Nephron progenitor cell (in vitro differentiated cells): ENCODE measurements at regions not wholly inside any gene's neighbourhood (a gene's known extent, or its start where the extent isn't known, plus 50 kb on each side); places are given as distances from the start of the nearest gene placed in this dataset.
A peak's percentile ranks its signal among the peaks of the same experiment; 100 is the strongest.

ENCODE experiments used
- DNase-seq: peaks from one replicate; pipeline ENCODE4 v3.0.0; 2021
- H3K27ac Mint-ChIP-seq: 2 replicates; pipeline ENCODE4 v1.8.0; 2021; ENCODE audit warnings: mild to moderate bottlenecking, moderate library complexity, mixed read lengths
- H3K27me3 Mint-ChIP-seq: 2 replicates; pipeline ENCODE4 v1.8.0; 2021; ENCODE audit warnings: mild to moderate bottlenecking, low read depth, mixed read lengths; ENCODE audit not compliant: poor library complexity
- H3K36me3 Mint-ChIP-seq: 2 replicates; pipeline ENCODE4 v1.8.0; 2021; ENCODE audit warnings: low read depth, mixed read lengths
- H3K4me1 Mint-ChIP-seq: 2 replicates; pipeline ENCODE4 v1.8.0; 2021; ENCODE audit warnings: mixed read lengths
- H3K4me3 Mint-ChIP-seq: 2 replicates; pipeline ENCODE4 v1.8.0; 2021; ENCODE audit warnings: mild to moderate bottlenecking, moderate library complexity, mixed read lengths
- H3K9me3 Mint-ChIP-seq: 2 replicates; pipeline ENCODE4 v1.8.0; 2021; ENCODE audit warnings: mild to moderate bottlenecking, moderate library complexity, mixed read lengths
- CTCF ChIP-seq: fragments of 200-600 bp; sonication (generic); IDR thresholded peaks from 2 replicates; pipeline ENCODE4 v1.5.0; 2021; ENCODE audit warnings: antibody characterized with exemption

DNA sequence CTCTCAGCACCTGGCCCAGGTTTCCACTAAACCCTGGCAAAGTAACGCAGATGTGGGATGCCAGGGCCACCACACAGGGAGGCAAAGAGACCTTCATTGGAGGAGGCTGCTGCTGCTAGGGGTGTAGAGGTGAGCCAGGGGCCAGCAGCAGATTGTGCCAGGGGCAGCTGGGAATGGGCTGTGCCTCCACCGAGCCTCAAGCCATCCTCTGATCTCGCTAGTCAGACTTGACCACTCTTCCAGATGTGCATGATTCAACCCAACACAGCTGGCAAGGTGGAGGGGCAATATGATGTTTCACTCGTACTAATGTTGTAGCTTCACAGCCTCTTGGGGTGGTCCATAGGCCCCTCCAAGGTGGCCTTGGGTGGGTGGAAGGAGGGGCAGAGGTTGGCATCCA, 73.0 kb upstream of the MRPS6 start:
- DNase-seq: no peak
- Mint-ChIP-seq H3K4me3 (no peak overlapping the region), H3K36me3 (peaks cover 9% of the 10 kb centered on the region), H3K27me3 (peaks cover 11% of the 10 kb centered on the region), H3K9me3 (peaks cover 25% of the 10 kb centered on the region), H3K4me1 (no peaks in the 10 kb centered on the region), H3K27ac (no peak overlapping the region)
- TF ChIP-seq CTCF: no peak

DNA sequence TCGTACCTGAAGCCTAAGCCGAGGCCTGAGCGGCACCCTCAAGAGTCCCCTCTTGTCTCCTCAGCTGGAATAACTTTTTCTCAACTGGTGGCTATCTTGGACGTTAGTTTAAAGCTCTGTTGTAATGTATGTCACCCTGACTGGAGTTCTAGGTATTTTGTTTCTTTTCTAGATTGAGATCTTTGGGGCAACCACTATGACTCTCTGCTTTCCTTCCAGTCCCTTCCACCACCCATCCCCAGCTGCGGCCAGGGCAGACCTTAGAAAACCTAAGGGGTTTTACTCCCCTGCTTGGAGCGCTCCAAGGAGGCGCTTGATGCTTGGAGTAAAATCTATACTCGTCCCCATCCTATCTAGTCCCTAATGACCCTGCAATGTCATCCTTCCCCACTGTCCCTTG, 74.6 kb upstream of the MRPS6 start:
- Mint-ChIP-seq H3K36me3 (peaks cover 5% of the 10 kb centered on the region), H3K4me3 (no peak overlapping the region), H3K9me3 (peaks cover 32% of the 10 kb centered on the region), H3K27ac (peak overlapping the region; percentile 38), H3K4me1 (peaks cover 5% of the 10 kb centered on the region), H3K27me3 (peaks cover 8% of the 10 kb centered on the region)
- no peak for DNase-seq
- TF ChIP-seq CTCF: no peak

- no peak for DNase-seq
These were observed 75.0 kb upstream of the MRPS6 start for GRCh38 chr21:33998402-33998801.

GRCh38 chr21:33997436-33997835, 75.9 kb upstream of the MRPS6 start:
- Mint-ChIP-seq H3K36me3 (peaks cover 5% of the 10 kb centered on the region), H3K4me1 (peaks cover 9% of the 10 kb centered on the region), H3K4me3 (no peak overlapping the region), H3K9me3 (peaks cover 33% of the 10 kb centered on the region), H3K27ac (no peak overlapping the region), H3K27me3 (peaks cover 8% of the 10 kb centered on the region)
- DNase-seq: no peak
- TF ChIP-seq CTCF: no peak

More at GRCh38 chr21:33998402-33998801, 75.0 kb upstream of the MRPS6 start:
- Mint-ChIP-seq H3K27ac (no peak overlapping the region), H3K27me3 (peaks cover 8% of the 10 kb centered on the region), H3K9me3 (peaks cover 33% of the 10 kb centered on the region), H3K36me3 (peaks cover 5% of the 10 kb centered on the region), H3K4me3 (no peak overlapping the region), H3K4me1 (peaks cover 9% of the 10 kb centered on the region)
- no peak for TF ChIP-seq CTCF

GRCh38 chr21:33994373-33994772, 78.8 kb upstream of the ATP5PO start:
- H3K9me3 Mint-ChIP-seq: peaks cover 41% of the 10 kb centered on the region
- no peak overlapping the region for H3K27ac Mint-ChIP-seq
- peaks cover 4% of the 10 kb centered on the region for H3K27me3 Mint-ChIP-seq
- H3K36me3 Mint-ChIP-seq: peaks cover 5% of the 10 kb centered on the region
- TF ChIP-seq CTCF: no peak
- H3K4me1 Mint-ChIP-seq: peaks cover 14% of the 10 kb centered on the region
- no peak for DNase-seq
- H3K4me3 Mint-ChIP-seq: no peak overlapping the region
